CD4-positive, alpha-beta T cell treated with Interferon alpha-2 for 1 hour (primary cell): ENCODE measurements at regions not wholly inside any gene's neighbourhood (a gene's known extent, or its start where the extent isn't known, plus 50 kb on each side); places are given as distances from the start of the nearest gene placed in this dataset.
"Not testable (repeated sequence)": the region's sequence is repeated elsewhere in the genome, so short reads cannot be mapped to it uniquely, and the experiment has no call there.

Experiments
- DNase-seq, 2 donors: peaks; one replicate each; pipeline ENCODE4 v3.0.0-alpha.2; 2020 to 2022

- not testable (repeated sequence) for DNase-seq
Observed at GRCh38 chr17:18546514-18547398, 70.2 kb downstream of the LGALS9C start.

GRCh38 chr17:18557086-18557485 lies 80.5 kb downstream of the LGALS9C start:
- DNase-seq: not testable (repeated sequence)

- DNase-seq: peak; percentile 39 to 45
Observed at GRCh38 chr17:18563381-18564098, 80.7 kb downstream of the TBC1D28 start.

GRCh38 chr17:18564099-18564448 lies 80.1 kb downstream of the TBC1D28 start:
- peak; percentile 24 to 50 for DNase-seq

GRCh38 chr17:18568108-18568995 lies 75.8 kb downstream of the TBC1D28 start:
- not testable (repeated sequence) for DNase-seq

GRCh38 chr17:18569489-18569913 lies 74.7 kb downstream of the TBC1D28 start:
- DNase-seq: not testable (repeated sequence)

GRCh38 chr17:18572536-18572935 lies 71.7 kb downstream of the TBC1D28 start:
- not testable (repeated sequence) for DNase-seq

- not testable (repeated sequence) for DNase-seq
Observed at GRCh38 chr17:18574137-18574536, 70.1 kb downstream of the TBC1D28 start.
